ENCODE measurements at regions not wholly inside any gene's neighbourhood (a gene's known extent, or its start where the extent isn't known, plus 50 kb on each side); places are given as distances from the start of the nearest gene placed in this dataset.

- TF ChIP-seq CTCF (IDR thresholded peaks at IDR 0.05; ENCODE audit: low read depth, low read length): no peak
- no peak for TF ChIP-seq EZH2phosphoT487 (IDR thresholded peaks at IDR 0.05; ENCODE audit: low read depth)
Observed at GRCh38 chr6:12624142-12624837, 92.3 kb upstream of the PHACTR1 start.
